A549 (cell line): ENCODE measurements at regions not wholly inside any gene's neighbourhood (a gene's known extent, or its start where the extent isn't known, plus 50 kb on each side); places are given as distances from the start of the nearest gene placed in this dataset.

Experiments
- CEBPB ChIP-seq, 2 experiments: fragments of >200 bp in 1 of 2; sonication (Bioruptor Twin) in 1 of 2; formaldehyde crosslinking in 1 of 2; IDR thresholded peaks; 2 replicates each; pipeline ENCODE4 v1.6.1; 2012 to 2016
- FOSL2 ChIP-seq, 2 experiments: fragments of 450-650 bp in 1 of 2; fragments of >200 bp in 1 of 2; sonication (Bioruptor Twin) in 1 of 2; formaldehyde crosslinking; IDR thresholded peaks; 2 replicates each; pipeline versions ENCODE4 v1.5.0 to v1.6.1; 2016 to 2020; ENCODE audit warnings: mild to moderate bottlenecking in 1 of 2, moderate library complexity in 1 of 2
- HDAC2 ChIP-seq: fragments of 200-600 bp; sonication (generic); IDR thresholded peaks from 2 replicates; pipeline ENCODE4 v1.6.1; 2016
- HOXB5 ChIP-seq: fragments of 250-450 bp; sonication (Bioruptor Pico); IDR thresholded peaks from 2 replicates; pipeline ENCODE4 v1.5.0; 2020; ENCODE audit warnings: mild to moderate bottlenecking, moderate library complexity
- JUN ChIP-seq, 2 experiments: fragments of >200 bp; sonication (Bioruptor Twin); formaldehyde crosslinking; IDR thresholded peaks; 2 replicates in 1 of 2; 3 replicates in 1 of 2; pipeline ENCODE4 v1.6.1; 2016 to 2017
- KDM1A ChIP-seq: fragments of 200-600 bp; sonication (generic); IDR thresholded peaks from 2 replicates; pipeline ENCODE4 v1.6.1; 2016; ENCODE audit warnings: low read depth, mild to moderate bottlenecking
- RAD21 ChIP-seq, 2 experiments: fragments of >200 bp in 1 of 2; sonication (Bioruptor Twin) in 1 of 2; formaldehyde crosslinking in 1 of 2; IDR thresholded peaks in 1 of 2; conservative IDR thresholded peaks in 1 of 2; 2 replicates in 1 of 2; 3 replicates in 1 of 2; pipeline ENCODE4 v1.6.1; 2012 to 2018; ENCODE audit warnings: inconsistent platforms in 1 of 2
- RNF2 ChIP-seq: fragments of 200-600 bp; sonication (generic); IDR thresholded peaks from 2 replicates; pipeline ENCODE4 v1.6.1; 2016; ENCODE audit warnings: low read depth, mild to moderate bottlenecking, antibody characterized with exemption, moderate library complexity, borderline replicate concordance
- TF ChIP-seq, protein P1 (sequence below): fragments of 200-600 bp; sonication (generic); IDR thresholded peaks from 2 replicates; pipeline ENCODE4 v1.6.1; 2016; ENCODE audit warnings: antibody characterized with exemption, mild to moderate bottlenecking, moderate library complexity
- TF ChIP-seq, protein P2 (sequence below): fragments of 450-650 bp; IDR thresholded peaks from 2 replicates; pipeline ENCODE4 v1.6.1; 2014; ENCODE audit warnings: antibody characterized with exemption
- TF ChIP-seq, protein P3 (sequence below): fragments of >200 bp; sonication (Bioruptor Twin); formaldehyde crosslinking; IDR thresholded peaks from 3 replicates; pipeline ENCODE4 v1.5.1; 2016
- TF ChIP-seq, protein P4 (sequence below): IDR thresholded peaks from 2 replicates; pipeline ENCODE4 v1.6.1; 2012
- TF ChIP-seq, protein P5 (sequence below): IDR thresholded peaks from 2 replicates; pipeline ENCODE4 v1.6.1; 2012; ENCODE audit warnings: low read depth, borderline replicate concordance

DNA sequence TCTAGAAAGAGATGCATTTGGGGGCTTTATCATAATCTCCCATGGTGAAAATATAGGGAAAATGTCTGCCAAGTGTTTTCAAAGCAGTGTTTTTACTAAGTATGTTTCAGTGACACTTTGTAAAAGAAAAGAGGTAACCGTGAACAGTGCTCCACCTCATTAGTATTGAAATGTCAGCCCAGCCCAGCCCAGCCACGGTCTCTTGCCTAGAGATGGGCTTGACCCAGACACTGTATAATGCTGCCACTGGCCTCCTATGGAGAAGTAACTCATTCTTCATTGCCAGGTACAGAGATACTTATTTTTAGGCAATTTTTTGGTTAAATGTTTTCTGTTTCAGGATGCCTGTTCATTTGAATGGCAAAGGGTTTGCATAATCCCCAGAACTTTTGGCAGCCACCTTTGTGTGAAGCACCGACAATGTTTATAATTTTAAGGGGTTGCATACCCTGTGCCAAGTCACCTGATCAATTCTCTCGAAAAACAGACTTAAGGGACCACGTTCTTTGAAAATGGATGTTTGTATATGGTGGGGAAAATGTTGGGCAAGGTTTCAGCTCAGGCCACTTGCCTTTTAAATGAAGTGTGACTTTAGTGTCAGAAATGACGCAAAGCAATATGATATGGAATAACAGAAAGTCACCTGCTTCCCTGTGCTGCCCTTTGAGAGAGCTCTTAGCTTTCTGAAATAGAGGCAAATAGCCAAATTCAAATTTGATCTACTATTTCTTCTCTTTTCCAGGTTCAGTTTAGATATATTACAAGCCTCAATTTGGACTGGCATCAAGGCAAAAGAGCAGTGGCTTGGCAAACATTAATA lies 314.5 kb upstream of the RGPD4 start:
- TF ChIP-seq, protein P1, sequence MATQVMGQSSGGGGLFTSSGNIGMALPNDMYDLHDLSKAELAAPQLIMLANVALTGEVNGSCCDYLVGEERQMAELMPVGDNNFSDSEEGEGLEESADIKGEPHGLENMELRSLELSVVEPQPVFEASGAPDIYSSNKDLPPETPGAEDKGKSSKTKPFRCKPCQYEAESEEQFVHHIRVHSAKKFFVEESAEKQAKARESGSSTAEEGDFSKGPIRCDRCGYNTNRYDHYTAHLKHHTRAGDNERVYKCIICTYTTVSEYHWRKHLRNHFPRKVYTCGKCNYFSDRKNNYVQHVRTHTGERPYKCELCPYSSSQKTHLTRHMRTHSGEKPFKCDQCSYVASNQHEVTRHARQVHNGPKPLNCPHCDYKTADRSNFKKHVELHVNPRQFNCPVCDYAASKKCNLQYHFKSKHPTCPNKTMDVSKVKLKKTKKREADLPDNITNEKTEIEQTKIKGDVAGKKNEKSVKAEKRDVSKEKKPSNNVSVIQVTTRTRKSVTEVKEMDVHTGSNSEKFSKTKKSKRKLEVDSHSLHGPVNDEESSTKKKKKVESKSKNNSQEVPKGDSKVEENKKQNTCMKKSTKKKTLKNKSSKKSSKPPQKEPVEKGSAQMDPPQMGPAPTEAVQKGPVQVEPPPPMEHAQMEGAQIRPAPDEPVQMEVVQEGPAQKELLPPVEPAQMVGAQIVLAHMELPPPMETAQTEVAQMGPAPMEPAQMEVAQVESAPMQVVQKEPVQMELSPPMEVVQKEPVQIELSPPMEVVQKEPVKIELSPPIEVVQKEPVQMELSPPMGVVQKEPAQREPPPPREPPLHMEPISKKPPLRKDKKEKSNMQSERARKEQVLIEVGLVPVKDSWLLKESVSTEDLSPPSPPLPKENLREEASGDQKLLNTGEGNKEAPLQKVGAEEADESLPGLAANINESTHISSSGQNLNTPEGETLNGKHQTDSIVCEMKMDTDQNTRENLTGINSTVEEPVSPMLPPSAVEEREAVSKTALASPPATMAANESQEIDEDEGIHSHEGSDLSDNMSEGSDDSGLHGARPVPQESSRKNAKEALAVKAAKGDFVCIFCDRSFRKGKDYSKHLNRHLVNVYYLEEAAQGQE = no peak
- TF ChIP-seq, protein P2, sequence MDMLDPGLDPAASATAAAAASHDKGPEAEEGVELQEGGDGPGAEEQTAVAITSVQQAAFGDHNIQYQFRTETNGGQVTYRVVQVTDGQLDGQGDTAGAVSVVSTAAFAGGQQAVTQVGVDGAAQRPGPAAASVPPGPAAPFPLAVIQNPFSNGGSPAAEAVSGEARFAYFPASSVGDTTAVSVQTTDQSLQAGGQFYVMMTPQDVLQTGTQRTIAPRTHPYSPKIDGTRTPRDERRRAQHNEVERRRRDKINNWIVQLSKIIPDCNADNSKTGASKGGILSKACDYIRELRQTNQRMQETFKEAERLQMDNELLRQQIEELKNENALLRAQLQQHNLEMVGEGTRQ = no peak
- TF ChIP-seq, protein P3, sequence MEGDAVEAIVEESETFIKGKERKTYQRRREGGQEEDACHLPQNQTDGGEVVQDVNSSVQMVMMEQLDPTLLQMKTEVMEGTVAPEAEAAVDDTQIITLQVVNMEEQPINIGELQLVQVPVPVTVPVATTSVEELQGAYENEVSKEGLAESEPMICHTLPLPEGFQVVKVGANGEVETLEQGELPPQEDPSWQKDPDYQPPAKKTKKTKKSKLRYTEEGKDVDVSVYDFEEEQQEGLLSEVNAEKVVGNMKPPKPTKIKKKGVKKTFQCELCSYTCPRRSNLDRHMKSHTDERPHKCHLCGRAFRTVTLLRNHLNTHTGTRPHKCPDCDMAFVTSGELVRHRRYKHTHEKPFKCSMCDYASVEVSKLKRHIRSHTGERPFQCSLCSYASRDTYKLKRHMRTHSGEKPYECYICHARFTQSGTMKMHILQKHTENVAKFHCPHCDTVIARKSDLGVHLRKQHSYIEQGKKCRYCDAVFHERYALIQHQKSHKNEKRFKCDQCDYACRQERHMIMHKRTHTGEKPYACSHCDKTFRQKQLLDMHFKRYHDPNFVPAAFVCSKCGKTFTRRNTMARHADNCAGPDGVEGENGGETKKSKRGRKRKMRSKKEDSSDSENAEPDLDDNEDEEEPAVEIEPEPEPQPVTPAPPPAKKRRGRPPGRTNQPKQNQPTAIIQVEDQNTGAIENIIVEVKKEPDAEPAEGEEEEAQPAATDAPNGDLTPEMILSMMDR = no peak
- no peak for TF ChIP-seq HDAC2
- TF ChIP-seq, protein P4, sequence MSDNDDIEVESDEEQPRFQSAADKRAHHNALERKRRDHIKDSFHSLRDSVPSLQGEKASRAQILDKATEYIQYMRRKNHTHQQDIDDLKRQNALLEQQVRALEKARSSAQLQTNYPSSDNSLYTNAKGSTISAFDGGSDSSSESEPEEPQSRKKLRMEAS = no peak
- TF ChIP-seq RNF2 = no peak
- no peak for TF ChIP-seq KDM1A
- TF ChIP-seq RAD21 (conservative IDR thresholded peaks at IDR 0.05 in 1 of 2, IDR thresholded peaks at IDR 0.05 in 1 of 2) = no peak
- TF ChIP-seq HOXB5 (CRISPR knock-in tag) = no peak
- TF ChIP-seq CEBPB (IDR thresholded peaks at IDR 0.05) = no peak
- TF ChIP-seq, protein P5, sequence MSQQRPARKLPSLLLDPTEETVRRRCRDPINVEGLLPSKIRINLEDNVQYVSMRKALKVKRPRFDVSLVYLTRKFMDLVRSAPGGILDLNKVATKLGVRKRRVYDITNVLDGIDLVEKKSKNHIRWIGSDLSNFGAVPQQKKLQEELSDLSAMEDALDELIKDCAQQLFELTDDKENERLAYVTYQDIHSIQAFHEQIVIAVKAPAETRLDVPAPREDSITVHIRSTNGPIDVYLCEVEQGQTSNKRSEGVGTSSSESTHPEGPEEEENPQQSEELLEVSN = no peak
- TF ChIP-seq JUN (IDR thresholded peaks at IDR 0.05) = no peak
- no peak for TF ChIP-seq FOSL2 (IDR thresholded peaks at IDR 0.05)
- TF ChIP-seq FOSL2 (CRISPR knock-in tag; IDR thresholded peaks at IDR 0.05) = no peak
